ENCODE measurements at regions not wholly inside any gene's neighbourhood (a gene's known extent, or its start where the extent isn't known, plus 50 kb on each side); places are given as distances from the start of the nearest gene placed in this dataset.

- no peak overlapping the region for H3T11ph ChIP-seq (ENCODE audit: low read length)
- H2BK15ac ChIP-seq (ENCODE audit: low read depth, low read length) = no peak overlapping the region
- H3K23me2 ChIP-seq (ENCODE audit: insufficient read length, low read depth, low read length, poor library complexity, severe bottlenecking) = no peaks in the 10 kb centered on the region
- H2BK120ac ChIP-seq (ENCODE audit: low read depth, low read length, poor library complexity, severe bottlenecking) = no peak overlapping the region
- peaks cover 0 to 2% of the 10 kb centered on the region in 2 experiments; a peak in 1 of 4 replicates for H3K4me1 Mint-ChIP-seq
- H3K4ac ChIP-seq (ENCODE audit: low read depth, low read length) = no peak overlapping the region
- DNase-seq = no peak
- no peak overlapping the region for H3K4me2 ChIP-seq (ENCODE audit: insufficient read depth, insufficient read length, low read length)
- no peak overlapping the region for H2AK5ac ChIP-seq (ENCODE audit: insufficient read length, low read length)
- H3K4me3 Mint-ChIP-seq = no peak overlapping the region
- H3K36me3 Mint-ChIP-seq (ENCODE audit: insufficient read depth in 1 of 3, low read depth in 3 of 3) = no peaks in the 10 kb centered on the region
- H3K56ac ChIP-seq (ENCODE audit: insufficient read length, low read depth, low read length) = no peak overlapping the region
- H3K79me1 ChIP-seq (ENCODE audit: insufficient read depth, low read depth, low read length, poor library complexity, severe bottlenecking) = no peaks in the 10 kb centered on the region
- no peak overlapping the region for H4K91ac ChIP-seq (ENCODE audit: insufficient read length, low read depth, low read length)
- no peaks in the 10 kb centered on the region for H3K27me3 ChIP-seq (ENCODE audit: insufficient read depth, low read length)
- H3K27ac ChIP-seq (ENCODE audit: insufficient read length, low read depth, low read length) = no peak overlapping the region
- no peaks in the 10 kb centered on the region for H3K27me3 Mint-ChIP-seq (ENCODE audit: low read depth)
- no peaks in the 10 kb centered on the region for H3K4me1 ChIP-seq (ENCODE audit: insufficient read depth, low read length)
- no CpG with 5 or more reads among the region's 4 CpGs for WGBS (ENCODE audit: extremely low coverage, insufficient read length, low lambda C conversion rate)
- H3K79me2 ChIP-seq (ENCODE audit: insufficient read depth, low read length) = no peaks in the 10 kb centered on the region
- H2BK20ac ChIP-seq (ENCODE audit: low read depth, low read length, poor library complexity, severe bottlenecking) = no peak overlapping the region
- no peak overlapping the region for H4K5ac ChIP-seq (ENCODE audit: insufficient read length, low read depth, low read length)
- H4K8ac ChIP-seq (replicated peaks; ENCODE audit: insufficient read length, low read depth, low read length) = no peak overlapping the region
- no peaks in the 10 kb centered on the region for H3K9me3 Mint-ChIP-seq
- H3K27ac Mint-ChIP-seq = no peak overlapping the region
- H3K14ac ChIP-seq (ENCODE audit: insufficient read depth, low read length) = no peak overlapping the region
- no peak overlapping the region for H3K18ac ChIP-seq (ENCODE audit: insufficient read length, low read depth, low read length)
- H2AFZ ChIP-seq (ENCODE audit: low read length) = no peak overlapping the region
- H2BK12ac ChIP-seq (ENCODE audit: insufficient read length, low read depth, low read length) = no peak overlapping the region
- no peaks in the 10 kb centered on the region for H3K9me3 ChIP-seq (ENCODE audit: control insufficient read depth, low read depth, low read length)
- TF ChIP-seq CTCF (conservative IDR thresholded peaks at IDR 0.05) = no peak
- H2BK5ac ChIP-seq (ENCODE audit: insufficient read length, low read length) = no peak overlapping the region
- H3K23ac ChIP-seq (ENCODE audit: insufficient read length, low read depth, low read length) = no peak overlapping the region
- no peaks in the 10 kb centered on the region for H4K20me1 ChIP-seq (ENCODE audit: control insufficient read depth, insufficient read depth, insufficient read length)
- no peak overlapping the region for H3K9ac ChIP-seq (ENCODE audit: extremely low read depth, insufficient read length, low read length)
Measured at GRCh38 chr4:62269918-62270317, 1069.8 kb downstream of the ADGRL3 start.

All from H9 (cell line).